GM19351 (cell line): ENCODE measurements at regions not wholly inside any gene's neighbourhood (a gene's known extent, or its start where the extent isn't known, plus 50 kb on each side); places are given as distances from the start of the nearest gene placed in this dataset.

ENCODE experiments used
- ATAC-seq: cut with Tn5 transposase; IDR thresholded peaks from one replicate; pipeline ENCODE4 v1.9.1; 2021; ENCODE audit warnings: mild to moderate bottlenecking, moderate library complexity; ENCODE audit not compliant: unreplicated experiment

DNA sequence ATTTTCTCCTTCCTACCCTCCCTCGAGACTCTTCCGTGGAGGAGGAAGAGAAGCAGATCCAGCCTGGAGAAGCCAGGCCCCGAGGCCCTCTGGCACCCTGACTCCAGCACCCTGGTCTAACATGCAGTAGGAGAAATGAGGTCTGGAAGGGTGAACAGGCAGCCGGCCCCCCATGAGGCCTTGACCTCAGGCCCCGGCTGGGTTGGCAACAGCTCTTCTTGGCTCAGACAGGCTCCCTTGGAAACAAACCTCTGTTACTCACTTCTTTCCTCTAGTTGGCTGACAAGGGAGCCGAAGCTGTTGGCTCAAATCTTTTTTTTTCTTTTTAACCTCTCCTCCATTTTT, 73.4 kb downstream of the CPN2 start:
- no peak for ATAC-seq

DNA sequence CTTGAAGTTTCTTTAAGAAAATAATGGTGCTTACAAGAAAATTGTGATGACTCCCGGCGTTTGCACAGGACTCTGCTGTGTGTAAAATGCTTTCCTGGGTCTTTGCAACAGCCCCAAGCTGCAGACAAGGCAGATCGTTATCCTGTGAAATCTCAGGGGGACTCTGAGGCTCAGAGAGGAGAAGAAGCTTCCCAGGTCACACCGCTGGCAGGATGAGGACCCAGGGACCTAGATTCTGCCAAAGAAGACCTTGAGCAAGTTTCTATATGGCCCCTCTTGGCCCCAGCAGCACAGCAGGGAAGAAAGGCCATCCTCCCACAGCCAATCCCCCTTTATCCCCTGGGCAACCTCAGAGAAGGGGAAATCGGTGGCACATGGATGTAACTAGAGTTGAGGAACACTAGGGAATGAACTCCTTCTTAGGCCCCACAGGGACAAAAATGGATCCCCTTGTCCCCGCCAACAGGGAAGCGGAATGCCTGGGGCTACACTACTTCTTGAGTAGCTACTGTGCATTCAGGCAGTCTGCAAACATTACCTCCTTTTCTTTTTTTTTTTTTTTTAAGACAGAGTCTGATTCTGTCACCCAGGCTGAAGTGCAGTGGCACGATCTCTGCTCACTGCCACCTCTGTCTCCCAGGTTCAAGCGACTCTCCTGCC, 72.8 kb downstream of the CPN2 start:
- no peak for ATAC-seq

DNA sequence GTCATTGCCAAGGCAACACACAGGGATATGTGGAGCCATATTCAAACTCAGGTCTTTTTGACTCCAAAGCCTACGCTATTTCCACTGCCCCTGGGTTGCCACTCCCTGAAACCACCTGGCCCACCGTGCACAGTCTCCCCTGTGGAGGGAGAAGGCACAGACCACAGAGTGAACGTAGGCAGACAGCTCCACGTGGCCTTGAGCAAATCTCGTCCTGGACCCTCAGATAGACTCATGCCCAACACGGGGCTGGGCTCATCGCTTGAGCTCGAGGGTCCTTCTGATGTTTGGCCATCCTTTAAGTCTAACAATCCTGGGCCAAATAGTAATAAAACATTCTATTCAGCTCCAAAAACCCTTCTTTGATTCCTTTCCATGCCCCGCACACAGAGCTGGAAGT, 72.0 kb downstream of the CPN2 start:
- ATAC-seq: no peak

DNA sequence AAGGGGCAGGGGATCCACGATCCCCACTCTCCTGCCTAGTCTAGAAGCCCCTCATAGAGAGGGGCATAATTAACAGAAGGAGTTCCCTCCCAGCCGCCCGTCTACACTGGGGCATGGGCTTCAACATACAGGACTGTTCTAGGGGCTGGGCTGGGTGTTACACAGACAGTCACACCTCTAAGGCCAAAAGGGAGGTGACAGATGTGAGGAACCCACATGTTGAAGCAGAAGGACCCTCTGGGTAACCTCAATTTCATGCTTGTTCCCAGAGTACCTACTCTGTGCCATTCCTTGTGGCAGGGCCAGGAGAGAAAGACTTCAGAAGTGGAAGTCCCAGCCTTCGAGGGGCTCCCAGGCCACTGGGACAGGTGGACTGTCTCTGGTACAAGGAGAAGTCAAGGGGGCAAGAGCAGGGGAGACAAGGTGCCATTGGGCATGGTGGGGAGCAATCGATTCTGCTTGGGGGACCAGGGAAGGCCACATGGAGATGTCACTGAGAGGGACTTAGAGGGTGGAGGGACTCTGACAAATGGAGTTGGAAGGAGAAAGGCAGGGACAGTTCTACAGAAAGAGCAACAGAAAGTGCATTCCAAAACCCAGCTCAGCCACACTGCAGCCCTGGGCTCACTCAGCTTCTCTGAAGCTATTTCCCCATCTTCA, 71.3 kb downstream of the CPN2 start:
- no peak for ATAC-seq

DNA sequence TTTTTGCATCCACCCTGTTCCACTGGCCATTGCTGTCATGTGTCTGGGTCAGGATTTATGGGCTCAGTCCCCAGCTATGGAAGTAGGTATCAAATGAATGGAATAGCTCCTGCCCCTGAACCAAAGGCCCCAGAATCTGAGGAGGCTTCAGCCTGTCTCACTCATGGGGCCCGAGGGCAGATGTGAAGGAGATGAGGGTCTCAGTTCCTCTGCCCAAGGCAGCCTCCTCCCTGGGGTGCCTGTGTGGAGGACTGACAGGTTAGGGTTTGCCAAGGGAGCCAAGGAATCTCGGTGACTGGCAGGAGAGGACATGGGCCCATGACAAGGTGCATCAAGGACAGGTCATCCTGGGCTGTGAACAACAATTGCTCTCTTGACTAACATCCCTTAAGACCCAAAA, 70.4 kb downstream of the CPN2 start:
- ATAC-seq: no peak

DNA sequence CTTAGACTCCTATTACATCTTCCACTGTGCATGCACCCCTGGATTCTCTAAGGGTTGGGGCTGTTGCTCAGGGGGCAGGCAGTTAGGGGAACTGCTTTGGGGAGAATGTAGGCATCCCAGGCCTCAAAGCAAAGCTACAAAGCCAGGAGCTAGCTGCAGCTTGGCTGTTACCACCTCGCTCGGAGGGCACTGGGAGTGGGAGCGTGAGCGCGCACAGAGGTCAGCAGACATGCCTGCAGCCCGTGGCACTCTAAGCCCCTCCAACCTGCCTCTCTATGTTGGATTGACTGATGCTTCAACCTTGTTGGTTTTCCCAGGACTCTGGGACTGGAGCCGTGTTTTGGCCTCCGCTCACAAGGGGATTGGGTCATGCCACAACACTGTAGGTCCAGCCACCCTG, 69.8 kb downstream of the CPN2 start:
- no peak for ATAC-seq

DNA sequence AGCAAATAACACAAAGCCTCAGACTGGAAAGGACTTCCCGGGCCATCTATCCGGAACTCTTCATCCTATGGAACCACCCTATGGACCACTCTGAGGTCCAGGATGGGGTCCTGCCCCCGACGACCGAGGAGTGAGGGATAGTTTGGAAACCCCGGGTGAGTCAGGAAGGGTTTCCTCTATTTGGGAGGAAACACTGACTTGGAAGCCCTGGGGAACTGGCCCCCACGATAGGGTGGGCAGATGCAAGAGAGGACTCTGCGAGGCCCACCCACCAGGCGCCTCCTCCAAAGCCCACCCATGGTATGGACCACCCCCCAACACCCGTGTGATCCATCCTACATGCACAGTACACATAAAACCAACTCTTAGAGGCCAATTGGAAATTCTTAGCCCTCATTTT, 69.4 kb downstream of the CPN2 start:
- no peak for ATAC-seq

DNA sequence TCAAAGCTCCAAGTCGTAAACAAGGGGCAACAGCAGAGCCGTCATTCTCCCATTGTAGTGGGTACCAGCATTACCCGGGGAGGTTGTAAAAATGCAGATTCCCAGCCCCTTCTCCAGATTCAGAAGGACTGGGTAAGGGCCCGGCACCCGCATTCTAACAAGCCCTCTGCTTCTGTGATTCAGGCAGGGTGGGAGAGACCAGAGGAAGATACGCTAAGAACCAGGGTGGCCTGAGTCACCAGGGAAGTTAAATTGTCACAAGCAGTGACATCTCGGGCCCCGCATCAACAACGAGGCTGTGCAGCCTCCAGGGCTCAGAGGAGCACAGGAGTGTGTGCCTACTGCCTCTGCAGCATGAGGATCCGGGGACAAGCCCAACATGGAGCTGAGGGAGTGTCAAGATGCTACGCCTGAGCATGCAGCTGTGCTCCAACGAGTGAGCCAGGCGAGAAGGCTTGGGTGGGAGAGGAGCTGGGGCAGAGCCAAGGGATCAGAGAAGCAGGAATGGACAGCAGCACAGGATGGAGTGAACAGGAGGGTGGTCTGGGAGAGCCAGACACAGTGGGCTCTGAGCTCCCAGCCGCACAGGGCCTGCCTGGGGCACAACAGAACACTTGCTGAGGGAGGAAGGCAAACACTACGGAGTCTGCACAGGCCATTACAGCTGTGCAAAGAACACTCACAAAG, 68.5 kb downstream of the CPN2 start:
- no peak for ATAC-seq

DNA sequence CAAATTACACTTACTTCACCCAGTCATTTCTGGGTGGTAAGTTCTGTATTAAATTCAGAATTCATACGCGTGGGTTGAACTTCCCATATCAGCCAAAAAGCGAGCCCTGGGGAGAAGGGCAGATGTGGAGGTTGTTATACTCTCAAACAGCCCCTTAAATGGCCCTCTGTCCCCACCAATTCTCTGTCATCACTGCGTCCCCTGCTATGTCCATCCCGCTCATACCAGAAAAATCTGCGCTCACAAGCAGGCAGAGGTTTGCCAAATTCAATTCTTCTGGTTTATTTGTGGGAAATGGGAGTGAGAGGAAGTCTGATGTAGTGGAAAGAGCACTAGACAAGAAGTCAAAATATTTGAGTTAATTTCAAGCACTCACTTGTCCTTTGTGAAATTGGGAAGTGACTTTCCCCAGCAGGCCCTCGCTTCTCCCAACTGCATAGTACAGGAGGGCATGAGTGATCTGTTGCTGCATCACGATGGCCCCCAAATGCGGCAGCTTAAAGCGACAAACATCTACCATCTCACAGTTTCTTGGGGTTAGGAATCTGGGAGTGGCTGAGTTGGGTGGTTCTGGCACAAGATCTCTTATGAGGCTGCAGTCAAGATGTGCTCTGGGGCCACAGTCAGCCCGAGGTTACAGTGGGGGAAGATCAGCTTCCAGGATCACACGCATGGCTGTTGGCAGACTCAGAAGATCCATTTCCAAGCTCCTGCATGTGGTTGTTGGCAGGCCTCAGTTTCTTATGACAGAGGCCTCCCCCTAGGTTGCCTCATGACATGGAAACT, 67.7 kb downstream of the CPN2 start:
- ATAC-seq: no peak

DNA sequence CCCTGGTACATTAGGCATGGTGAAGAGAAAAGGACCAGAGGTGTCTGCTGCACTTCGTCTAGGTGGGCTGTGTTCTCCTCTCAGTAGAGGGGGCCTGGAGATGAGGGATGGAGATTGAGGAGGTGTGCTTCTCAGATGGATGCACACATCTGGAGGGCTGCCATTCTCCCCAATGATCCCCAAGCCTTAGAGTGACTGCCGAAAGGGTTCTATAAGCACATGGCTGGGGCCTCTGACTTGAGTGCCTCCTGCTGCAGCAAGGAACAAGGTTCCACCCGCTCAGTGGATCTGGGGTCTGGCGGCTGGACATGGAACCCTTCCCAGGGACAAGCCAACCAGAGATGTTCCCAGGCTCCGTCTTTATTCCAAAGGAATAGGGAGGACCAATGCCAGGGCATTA, 66.8 kb downstream of the CPN2 start:
- ATAC-seq: no peak

DNA sequence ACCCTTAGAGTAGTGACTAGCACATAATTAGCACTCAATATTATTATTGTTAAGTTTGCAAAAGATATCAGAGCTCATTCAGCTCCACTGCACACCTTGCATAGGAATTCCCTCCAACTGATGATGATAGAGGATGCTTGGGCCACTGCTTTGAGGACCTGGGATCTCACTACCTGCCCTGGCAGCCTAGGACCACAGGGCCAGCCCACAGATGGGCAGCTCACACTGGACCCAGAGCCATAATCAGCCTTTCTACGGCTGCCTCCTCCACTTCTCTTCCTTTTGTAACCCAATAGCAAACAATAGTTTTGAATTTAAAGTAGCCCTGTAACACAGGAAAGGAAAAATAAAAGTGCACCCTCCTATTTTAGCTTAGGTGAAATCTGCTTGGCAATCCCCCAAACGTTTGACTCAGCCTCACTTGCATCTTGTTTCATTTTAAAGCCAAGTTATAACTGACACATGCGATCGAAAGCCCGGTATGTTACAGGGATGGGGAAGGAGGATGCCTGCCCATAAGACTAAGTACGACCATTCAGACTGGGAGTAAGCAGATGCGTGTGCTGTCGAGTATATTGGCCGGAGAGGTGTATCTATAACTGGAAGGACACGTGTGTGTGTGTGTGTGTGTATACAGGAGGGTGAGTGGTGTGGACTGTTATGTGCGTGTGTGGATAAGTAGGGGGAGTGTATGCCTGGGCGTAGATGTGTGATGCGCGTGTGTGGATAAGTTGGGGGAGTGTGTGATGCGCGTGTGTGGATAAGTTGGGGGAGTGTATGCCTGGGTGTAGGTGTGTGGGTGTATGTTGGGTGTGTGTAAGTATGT, 65.9 kb downstream of the CPN2 start:
- no peak for ATAC-seq

DNA sequence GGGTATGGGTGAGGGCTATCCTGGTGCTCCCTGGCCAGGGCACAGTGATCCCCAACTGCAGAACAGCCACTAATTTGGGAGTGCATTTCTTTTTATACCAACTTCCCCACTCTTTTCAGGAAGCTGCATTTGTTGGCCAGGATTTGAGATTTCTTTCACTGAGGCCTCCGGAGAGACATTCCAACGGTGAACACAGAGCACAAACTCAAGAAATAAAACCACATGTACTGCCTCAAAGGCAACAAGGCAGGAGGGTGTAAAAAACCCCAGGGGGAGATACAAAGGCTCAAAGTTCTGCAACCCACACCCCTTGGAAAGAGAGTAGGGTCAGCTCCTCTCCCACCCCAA, 65.3 kb downstream of the CPN2 start:
- ATAC-seq: no peak

DNA sequence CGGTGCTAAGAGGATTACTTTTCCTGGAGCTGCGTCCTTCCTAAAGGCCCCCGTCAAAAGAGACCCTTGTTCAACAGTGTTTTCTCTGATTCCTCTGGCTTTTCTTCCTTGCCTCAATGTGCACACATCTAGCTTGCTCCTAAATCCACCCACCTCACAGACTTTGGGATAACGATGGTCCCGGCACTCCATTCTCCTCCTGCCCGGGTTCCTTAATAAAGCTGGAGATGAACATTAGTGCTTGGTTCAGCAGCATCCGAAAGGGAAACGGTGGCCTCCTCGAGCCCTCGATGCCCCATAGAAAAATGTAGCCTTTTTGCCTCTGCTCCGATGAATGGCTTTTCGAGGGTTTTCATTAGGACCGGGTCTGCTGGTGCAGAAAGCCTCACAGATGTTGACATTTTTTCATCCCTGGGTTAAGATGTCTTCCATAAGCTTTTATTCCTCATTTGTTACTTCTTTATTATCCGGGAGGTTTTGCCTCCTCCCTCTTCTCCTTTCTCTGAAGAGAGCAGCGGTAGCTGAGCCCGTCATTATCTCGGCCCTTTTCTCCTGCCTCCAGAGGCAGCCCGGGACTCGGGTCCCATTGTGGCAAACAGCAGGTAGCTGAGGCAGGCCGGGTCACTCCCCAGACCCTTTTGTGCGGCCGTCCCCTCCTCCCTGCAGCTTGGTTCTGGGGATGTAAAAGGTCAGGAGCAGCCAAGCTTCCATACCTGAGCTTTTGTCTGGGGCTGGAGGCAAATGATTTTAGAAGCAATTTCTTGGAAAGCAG, 64.6 kb downstream of the CPN2 start:
- ATAC-seq: no peak

DNA sequence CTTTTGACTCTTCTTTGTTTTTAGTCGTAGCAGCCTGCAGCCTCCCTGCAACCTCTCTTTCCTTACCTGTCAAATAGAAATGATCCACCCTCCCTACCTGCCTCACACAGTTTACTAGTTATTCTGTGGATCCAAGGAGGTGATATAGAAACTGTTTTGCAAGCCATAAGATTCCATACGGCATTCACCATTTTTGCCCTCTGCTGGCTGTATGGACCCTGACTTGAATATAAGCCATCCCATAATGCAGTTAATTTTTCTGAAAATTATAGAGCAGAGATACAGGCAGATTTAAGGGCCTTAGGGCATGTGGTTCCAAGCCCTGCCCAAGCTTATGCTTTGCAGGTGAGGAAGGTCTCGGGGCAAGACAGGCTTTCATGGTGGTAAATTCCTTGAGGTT, 63.8 kb downstream of the CPN2 start:
- ATAC-seq: no peak

DNA sequence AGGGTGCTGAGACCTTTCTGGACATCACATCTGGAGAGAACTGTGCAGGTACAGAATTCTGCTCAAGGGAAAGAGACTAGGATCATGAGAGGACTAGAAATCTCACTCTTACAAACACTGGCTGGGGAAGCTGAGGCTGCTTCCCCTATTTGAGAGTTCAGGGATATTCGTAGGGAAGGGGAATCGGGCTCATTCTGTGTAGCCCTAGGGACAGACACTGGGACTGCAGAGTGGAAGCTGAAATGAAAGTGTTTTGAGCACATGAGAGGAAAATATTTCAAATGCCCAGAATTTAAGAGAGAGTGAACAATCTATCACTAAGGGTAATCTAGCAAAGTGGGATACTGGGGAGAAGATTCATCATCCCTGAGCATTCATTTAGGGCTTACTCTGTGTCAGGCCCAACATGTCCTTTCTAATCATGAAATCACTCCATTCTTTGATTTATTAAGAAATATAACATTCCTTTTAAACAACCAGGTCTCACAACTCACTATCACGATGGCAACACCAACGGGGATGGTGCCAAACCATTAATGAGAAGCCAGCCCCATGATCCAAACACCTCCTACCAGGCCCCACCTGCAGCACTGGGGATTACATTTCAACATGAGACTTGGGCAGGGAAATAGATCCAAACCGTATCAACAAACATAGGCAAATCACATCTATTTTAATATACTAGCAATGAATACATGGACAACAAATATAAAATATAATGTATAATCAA, 63.0 kb downstream of the CPN2 start:
- no peak for ATAC-seq
